Endothelial cell of umbilical vein (primary cell): ENCODE measurements at regions not wholly inside any gene's neighbourhood (a gene's known extent, or its start where the extent isn't known, plus 50 kb on each side); places are given as distances from the start of the nearest gene placed in this dataset.

ENCODE experiments used
- CTCF ChIP-seq, 2 donors: IDR thresholded peaks; 1 replicate in 1 of 2; 2 replicates in 1 of 2; pipeline ENCODE4 v1.5.1; 2011; ENCODE audit warnings: low read length in 2 of 2, mild to moderate bottlenecking in 2 of 2, moderate library complexity in 2 of 2, control low read depth in 1 of 2, inconsistent platforms in 1 of 2, low read depth in 1 of 2; ENCODE audit not compliant: insufficient read depth in 1 of 2; ENCODE audit errors: extremely low read depth in 1 of 2
- EZH2 ChIP-seq: IDR thresholded peaks from 2 replicates; pipeline ENCODE4 v1.6.1; 2012; ENCODE audit warnings: borderline replicate concordance, low read depth, mild to moderate bottlenecking, moderate library complexity, low read length, inconsistent platforms; ENCODE audit not compliant: severe bottlenecking
- GATA2 ChIP-seq: IDR thresholded peaks from 2 replicates; pipeline ENCODE4 v1.7.0; 2011; ENCODE audit warnings: low read depth, mild to moderate bottlenecking, moderate library complexity, mixed read lengths, low read length; ENCODE audit not compliant: insufficient read length, insufficient read depth
- JUN ChIP-seq: IDR thresholded peaks from 2 replicates; pipeline ENCODE4 v1.6.1; 2011; ENCODE audit warnings: borderline replicate concordance, low read depth; ENCODE audit not compliant: insufficient read length, insufficient read depth
- POLR2A ChIP-seq: IDR thresholded peaks from 2 replicates; pipeline ENCODE4 v1.6.1; 2012; ENCODE audit warnings: low read depth, mild to moderate bottlenecking, control low read depth, low read length
- POLR2AphosphoS5 ChIP-seq: IDR thresholded peaks from 2 replicates; pipeline ENCODE4 v1.6.1; 2012; ENCODE audit warnings: low read depth, mild to moderate bottlenecking, control low read depth, low read length, moderate library complexity; ENCODE audit not compliant: insufficient read depth
- TF ChIP-seq, protein P1 (sequence below): IDR thresholded peaks from 2 replicates; pipeline ENCODE4 v1.6.1; 2011; ENCODE audit not compliant: insufficient read depth, insufficient read length

DNA sequence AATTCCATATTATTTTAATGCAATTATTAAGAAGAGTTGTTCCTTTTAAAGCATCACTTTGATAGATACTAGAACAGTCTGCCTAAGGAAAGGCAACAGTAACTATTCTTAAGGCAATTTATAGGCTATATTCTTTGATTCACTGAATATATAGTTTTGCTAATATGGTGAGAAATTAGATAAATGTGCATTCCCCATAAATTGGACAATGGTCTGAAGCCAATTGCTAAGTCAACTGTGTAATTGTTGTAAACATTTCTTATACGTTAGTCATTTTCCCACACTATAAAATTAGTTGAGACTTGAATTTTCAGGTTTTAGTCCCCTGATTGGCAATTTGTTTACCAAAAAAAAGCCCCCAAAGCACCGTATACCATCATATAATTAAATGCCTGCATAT, 263.0 kb upstream of the NECTIN3 start:
- TF ChIP-seq EZH2 (no peak), CTCF (IDR thresholded peaks at IDR 0.05; ENCODE audit: extremely low read depth in 1 of 2, insufficient read depth in 1 of 2, low read depth in 1 of 2, low read length in 2 of 2) (no peak), POLR2AphosphoS5 (no peak), POLR2A (no peak), GATA2 (no peak), JUN (no peak)
- TF ChIP-seq, protein P1, sequence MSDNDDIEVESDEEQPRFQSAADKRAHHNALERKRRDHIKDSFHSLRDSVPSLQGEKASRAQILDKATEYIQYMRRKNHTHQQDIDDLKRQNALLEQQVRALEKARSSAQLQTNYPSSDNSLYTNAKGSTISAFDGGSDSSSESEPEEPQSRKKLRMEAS, result no peak
